K562 (cell line): ENCODE measurements at regions not wholly inside any gene's neighbourhood (a gene's known extent, or its start where the extent isn't known, plus 50 kb on each side); places are given as distances from the start of the nearest gene placed in this dataset.

ENCODE experiments used
- ATF2 ChIP-seq: sonication (generic); formaldehyde crosslinking; IDR thresholded peaks from 2 replicates; pipeline ENCODE4 v1.8.1; 2022; ENCODE audit warnings: missing genetic modification reagents
- CREB1 ChIP-seq, 2 experiments: sonication (generic) in 1 of 2; formaldehyde crosslinking in 1 of 2; IDR thresholded peaks; 2 replicates each; pipeline versions ENCODE4 v1.6.1 to v1.8.0; 2012 to 2022; ENCODE audit warnings: inconsistent platforms in 1 of 2, mild to moderate bottlenecking in 1 of 2, missing genetic modification reagents in 1 of 2, moderate library complexity in 1 of 2
- CTCF ChIP-seq, 3 experiments: IDR thresholded peaks in 2 of 3; conservative IDR thresholded peaks in 1 of 3; 2 replicates each; pipeline ENCODE4 v1.5.1; 2011 to 2012; ENCODE audit warnings: low read length in 3 of 3, mild to moderate bottlenecking in 3 of 3, control low read depth in 2 of 3, improper control_type of control experiment in 1 of 3, inconsistent platforms in 1 of 3, low read depth in 1 of 3, mixed read lengths in 1 of 3, moderate library complexity in 1 of 3; ENCODE audit not compliant: insufficient read depth in 2 of 3
- FOXK1 ChIP-seq: sonication (generic); formaldehyde crosslinking; IDR thresholded peaks from 2 replicates; pipeline ENCODE4 v1.8.0; 2022; ENCODE audit warnings: missing genetic modification reagents, mild to moderate bottlenecking, borderline replicate concordance
- POLR2A ChIP-seq: fragments of 450-650 bp; conservative IDR thresholded peaks from 2 replicates; pipeline ENCODE4 v1.6.1; 2016
- RUNX1 ChIP-seq: sonication (generic); IDR thresholded peaks from 2 replicates; pipeline ENCODE4 v1.6.1; 2016; ENCODE audit warnings: antibody characterized with exemption, low read depth
- SMARCC2 ChIP-seq: fragments of 450-650 bp; IDR thresholded peaks from 2 replicates; pipeline ENCODE4 v1.6.1; 2017; ENCODE audit warnings: antibody characterized with exemption, moderate library complexity, mild to moderate bottlenecking, low read depth
- TAF15 ChIP-seq: fragments of 200-400 bp; formaldehyde crosslinking; IDR thresholded peaks from 2 replicates; pipeline ENCODE4 v1.6.1; 2017; ENCODE audit warnings: mild to moderate bottlenecking, low read depth, low read length, moderate library complexity
- TEAD2 ChIP-seq: fragments of 450-650 bp; IDR thresholded peaks from 2 replicates; pipeline ENCODE4 v1.6.1; 2016; ENCODE audit warnings: missing genetic modification characterization, control low read depth, missing compliant biosample characterization

GRCh38 chr3:194073926-194074325, 62.0 kb upstream of the HES1 start:
- TF ChIP-seq CREB1 (IDR thresholded peaks at IDR 0.05) (no peak), CREB1 (CRISPR knock-in tag; IDR thresholded peaks at IDR 0.05) (no peak), POLR2A (no peak), SMARCC2 (no peak), TAF15 (no peak), CTCF (IDR thresholded peaks at IDR 0.05 in 2 of 3, conservative IDR thresholded peaks at IDR 0.05 in 1 of 3; ENCODE audit: insufficient read depth in 2 of 3, low read depth in 1 of 3, low read length in 3 of 3) (no peak), FOXK1 (CRISPR knock-in tag) (no peak), ATF2 (CRISPR knock-in tag) (no peak), TEAD2 (tag) (no peak), RUNX1 (no peak)
